NOMO-1 treated with DMSO at 0.1 percent for 48 hours (cell line): ENCODE measurements at regions not wholly inside any gene's neighbourhood (a gene's known extent, or its start where the extent isn't known, plus 50 kb on each side); places are given as distances from the start of the nearest gene placed in this dataset.
A peak's percentile ranks its signal among the peaks of the same experiment; 100 is the strongest.
"Not testable (repeated sequence)": the region's sequence is repeated elsewhere in the genome, so short reads cannot be mapped to it uniquely, and the experiment has no call there.

Experiments used
- DNase-seq: peaks from one replicate; lab custom pipeline; 2025; ENCODE audit not compliant: unreplicated experiment; lab: John Stamatoyannopoulos, UW

DNA sequence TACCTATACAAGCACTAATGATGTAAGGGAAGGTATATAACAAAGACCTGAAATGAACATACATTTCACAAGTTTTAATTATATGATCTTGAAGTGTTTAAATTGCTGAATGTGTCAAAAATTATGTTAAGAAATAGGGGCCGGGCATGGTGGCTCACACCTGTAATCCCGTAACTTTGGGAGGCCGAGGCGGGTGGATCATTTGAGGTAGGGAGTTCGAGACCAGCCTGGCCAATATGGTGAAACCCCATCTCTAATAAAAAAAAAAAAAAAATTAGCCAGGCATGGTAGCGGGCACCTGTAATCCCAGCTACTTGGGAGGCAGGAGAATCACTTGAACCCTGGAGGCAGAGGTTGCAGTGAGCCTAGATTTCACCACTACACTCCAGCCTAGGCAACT lies 537.4 kb upstream of the STEAP1 start:
- not testable (repeated sequence) for DNase-seq

- DNase-seq, result no peak
Observed at GRCh38 chr7:89618274-89618673, 536.0 kb upstream of the STEAP1 start.

DNA sequence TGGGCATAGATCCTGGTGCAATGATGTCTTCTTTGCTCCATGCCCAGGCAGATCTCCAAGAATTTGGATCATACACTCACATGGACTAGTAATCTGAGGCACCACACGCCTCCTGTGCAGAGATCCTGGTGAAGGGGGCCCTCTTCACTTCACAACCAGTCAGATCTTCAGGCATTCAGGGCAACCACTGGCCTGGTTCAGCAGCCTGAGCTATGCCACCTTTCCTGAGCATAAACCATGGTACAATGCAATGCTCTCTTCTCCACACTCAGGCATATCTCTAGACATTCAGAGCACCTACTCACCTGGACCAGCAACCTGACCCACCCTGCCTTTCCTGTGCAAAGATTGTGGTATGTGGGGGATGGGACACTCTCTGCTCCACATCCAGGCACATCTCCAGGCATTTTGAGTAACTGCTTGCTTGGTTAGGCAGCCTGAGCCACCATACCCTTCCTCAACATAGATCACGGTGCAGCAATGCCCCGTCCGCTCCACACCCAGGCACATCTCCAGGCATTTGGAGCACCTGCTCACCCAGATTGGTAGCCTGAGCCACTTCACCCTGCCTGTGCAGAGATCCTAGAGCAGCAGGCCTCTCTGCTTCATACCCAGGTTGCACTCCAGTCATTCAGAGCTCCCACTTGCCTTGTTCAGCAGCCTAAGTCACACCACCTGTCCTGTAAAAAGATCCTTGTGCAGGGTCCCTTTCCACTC lies 532.2 kb upstream of the STEAP1 start:
- DNase-seq, result no peak

DNA sequence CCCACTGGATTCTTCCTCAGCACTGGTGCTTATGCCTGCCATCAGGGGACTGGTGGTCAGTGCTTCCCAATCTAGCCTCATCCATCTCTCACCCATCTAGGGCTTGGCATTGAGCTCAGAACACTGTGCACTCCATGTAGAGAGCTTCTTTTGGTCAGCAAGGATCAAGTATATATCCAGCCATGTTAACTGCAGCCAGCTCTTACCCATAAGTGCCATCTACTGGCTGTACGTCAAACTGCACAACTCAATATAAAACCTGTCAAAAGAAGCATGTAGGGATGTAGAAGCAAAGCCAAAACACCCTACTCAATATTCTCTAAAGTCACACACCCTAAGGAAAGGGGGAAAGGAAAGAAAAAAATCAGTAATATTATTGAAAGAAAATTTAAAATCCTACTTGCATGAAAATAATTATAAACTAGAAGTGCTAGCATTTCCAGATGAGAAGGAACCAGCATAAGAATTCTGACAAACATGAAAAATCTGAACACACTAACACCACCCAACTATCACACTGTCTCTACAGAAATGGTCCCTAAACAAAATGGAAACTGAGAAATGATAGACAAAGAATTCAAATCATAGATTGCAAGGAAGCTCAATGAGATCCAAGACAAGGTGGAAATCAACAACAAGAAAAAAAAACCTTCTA lies 531.1 kb upstream of the STEAP1 start:
- DNase-seq, result peak; percentile 69

- DNase-seq, result not testable (repeated sequence)
Observed at GRCh38 chr7:89624155-89624554, 530.1 kb upstream of the STEAP1 start.

DNA sequence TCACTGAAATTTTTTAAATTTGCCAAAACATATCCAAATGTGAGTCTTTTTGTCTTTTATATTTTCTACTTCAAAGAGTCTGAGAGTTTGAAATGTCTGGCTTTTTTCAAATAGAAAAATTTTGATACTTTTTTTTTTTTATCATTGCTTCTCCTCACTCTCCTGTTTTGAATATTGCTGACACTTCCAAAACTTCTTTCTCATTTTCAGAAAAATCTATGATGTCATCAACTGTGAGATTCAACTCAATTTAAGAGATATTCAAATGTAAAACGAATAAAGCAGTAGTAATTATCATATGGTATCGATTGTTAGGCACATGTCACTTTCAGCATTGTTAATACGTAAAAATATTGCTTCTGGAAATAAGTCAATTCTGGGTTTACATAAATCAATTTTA lies 505.8 kb upstream of the STEAP1 start:
- no peak for DNase-seq

GRCh38 chr7:89655946-89656345 lies 498.3 kb upstream of the STEAP1 start:
- no peak for DNase-seq

DNA sequence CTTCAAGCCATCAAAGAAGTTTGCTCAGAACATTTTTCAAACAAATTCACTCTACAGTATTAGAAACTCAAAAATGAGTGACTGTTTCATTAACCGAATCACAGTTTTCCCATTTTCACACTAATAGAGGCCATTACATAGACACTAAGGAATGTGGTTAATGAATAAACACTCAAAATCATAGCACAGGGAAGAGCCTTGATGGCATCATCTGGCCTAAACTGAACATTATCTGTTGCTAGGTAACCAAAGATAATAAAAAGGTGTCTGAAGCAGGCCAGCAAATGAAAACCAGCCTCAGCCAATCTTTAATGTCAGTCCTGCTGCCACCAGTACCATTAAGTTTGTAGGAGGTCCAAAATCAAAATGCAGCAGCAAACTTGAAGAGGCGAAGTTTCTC lies 492.4 kb upstream of the STEAP1 start:
- no peak for DNase-seq

- no peak for DNase-seq
Observed at GRCh38 chr7:89666136-89666835, 488.0 kb upstream of the STEAP1 start.

DNA sequence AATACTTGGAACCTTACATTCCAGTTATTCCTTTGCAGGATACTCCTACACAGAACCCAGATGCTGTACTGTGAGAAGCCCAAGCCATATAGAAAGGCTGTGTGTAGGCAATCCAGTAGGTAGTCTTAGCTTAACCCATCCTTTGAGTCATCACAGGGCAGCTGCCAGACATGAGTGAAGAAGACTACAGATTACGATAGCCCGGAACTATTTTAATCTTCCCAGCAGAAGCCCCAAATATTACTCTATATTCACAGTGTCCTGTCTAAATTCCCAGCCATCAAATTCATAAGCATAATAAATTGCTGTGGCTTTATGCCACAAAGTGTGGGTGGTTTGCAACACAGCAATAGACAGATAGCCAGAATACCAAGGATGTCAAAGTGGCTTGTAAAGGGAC lies 474.1 kb upstream of the STEAP1 start:
- DNase-seq, result no peak

- no peak for DNase-seq
Observed at GRCh38 chr7:89681448-89681847, 472.8 kb upstream of the STEAP1 start.

- no peak for DNase-seq
Observed at GRCh38 chr7:89685287-89685686, 469.0 kb upstream of the STEAP1 start.

DNA sequence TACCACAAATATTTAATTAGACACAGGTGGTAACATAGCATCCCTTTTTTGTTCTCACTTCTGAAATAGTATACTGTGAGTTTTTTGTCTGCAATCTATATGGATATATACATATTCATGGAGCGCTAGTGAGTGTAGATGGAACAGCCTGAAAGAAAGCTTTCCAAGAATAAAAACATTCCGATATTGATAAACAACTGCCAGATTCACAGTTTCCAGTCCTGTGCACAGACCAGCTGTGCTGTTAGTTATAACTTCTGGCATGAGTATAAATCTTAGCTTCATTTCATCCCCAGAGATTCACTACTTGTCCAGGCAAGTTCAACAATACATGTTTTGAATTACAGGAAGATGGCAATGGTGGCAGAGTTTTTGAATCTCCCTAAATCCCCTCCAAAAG lies 467.1 kb upstream of the STEAP1 start:
- no peak for DNase-seq

GRCh38 chr7:89695241-89695640 lies 459.0 kb upstream of the STEAP1 start:
- DNase-seq, result no peak

GRCh38 chr7:89714131-89714530 lies 440.1 kb upstream of the STEAP1 start:
- DNase-seq, result no peak

GRCh38 chr7:89718941-89719340 lies 435.3 kb upstream of the STEAP1 start:
- DNase-seq, result not testable (repeated sequence)

DNA sequence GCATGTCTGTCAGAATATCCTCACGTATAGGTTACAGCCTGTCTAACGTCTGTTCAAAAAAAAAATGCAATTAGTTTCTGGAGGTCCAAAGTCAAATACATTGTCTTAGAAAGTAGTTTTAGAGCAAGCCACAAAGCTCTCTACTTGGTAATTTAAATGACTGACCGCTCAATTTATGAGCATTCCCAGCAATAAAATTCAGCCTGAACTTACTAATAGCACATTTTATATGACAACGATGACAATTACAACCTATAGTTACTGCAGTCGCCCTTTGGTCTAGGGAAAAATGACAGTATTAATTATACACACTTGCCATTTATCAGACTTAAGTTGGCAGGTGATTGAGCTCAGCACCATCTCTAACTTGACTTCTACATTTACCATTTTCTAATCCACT lies 425.8 kb upstream of the STEAP1 start:
- DNase-seq, result no peak

DNA sequence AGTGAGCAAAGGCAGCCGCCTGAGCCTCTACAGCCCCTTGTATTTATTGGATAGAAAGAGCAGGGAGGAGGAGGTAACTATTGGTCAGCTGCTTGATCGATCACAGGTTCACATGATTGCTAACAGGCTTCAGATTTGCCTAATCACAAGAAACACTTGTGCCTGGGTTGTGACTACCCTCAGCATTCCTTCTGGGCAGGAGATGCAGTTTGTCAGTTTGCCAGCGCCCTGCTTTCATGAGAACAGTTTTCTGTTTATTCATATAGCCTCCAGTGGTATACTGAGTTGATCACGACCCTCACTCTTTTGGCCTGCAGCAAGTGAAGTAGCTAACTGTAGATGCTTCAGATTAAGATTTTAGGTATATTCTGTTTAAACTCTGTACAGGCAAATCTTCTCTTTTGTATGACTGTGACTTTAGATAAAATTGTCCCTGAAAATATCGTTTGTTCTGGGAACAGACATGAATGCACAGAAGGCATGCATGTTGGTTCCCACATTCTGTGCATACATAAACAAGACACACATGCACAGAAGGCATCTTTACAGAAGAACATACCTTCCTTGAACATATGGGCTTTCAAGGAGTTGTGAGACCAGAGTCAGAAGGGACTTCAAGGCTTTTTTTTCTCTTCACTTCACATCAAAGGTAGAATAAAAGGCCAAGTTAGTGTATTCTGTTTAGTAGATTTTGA lies 422.4 kb upstream of the STEAP1 start:
- no peak for DNase-seq

DNA sequence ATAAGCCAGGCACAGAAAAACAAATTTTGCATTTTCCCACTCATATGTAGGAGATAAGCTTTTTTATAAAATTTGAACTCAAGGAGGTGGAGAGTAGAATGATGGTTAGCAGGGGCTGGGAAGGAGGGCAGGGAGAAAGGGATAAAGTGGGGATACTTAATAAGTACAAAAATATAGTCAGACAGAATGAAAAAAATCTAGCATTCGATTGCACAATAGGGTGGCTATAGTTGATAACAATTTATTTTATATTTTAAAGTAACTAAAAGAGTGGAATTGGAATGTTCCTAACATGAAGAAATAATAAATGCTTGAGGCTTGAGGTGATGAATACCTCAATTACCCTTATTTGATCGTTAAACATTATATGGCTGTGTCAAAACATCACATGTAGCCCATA lies 415.7 kb upstream of the STEAP1 start:
- DNase-seq, result no peak

GRCh38 chr7:89757910-89758309 lies 396.4 kb upstream of the STEAP1 start:
- no peak for DNase-seq

- DNase-seq, result no peak
Observed at GRCh38 chr7:89760690-89761089, 393.6 kb upstream of the STEAP1 start.

DNA sequence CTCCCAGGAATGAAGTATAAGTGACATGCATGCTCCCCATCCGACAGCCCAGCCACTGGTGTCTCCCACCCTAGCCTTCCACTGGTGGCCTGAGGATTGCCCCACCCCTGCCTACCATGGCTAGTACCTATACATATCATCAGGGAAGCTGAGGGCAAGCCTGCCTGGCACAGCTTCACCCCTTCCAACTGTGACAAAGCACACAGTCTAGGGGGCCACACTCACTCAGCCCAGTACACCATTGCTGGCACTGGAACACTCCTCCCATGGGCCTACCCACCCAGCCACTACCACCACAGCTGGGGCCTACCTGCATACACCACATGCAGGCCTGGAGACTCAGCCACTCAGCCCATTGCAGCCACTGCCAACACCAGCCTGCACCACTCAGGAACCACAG lies 393.1 kb upstream of the STEAP1 start:
- DNase-seq, result no peak
